ENCODE measurements at regions not wholly inside any gene's neighbourhood (a gene's known extent, or its start where the extent isn't known, plus 50 kb on each side); places are given as distances from the start of the nearest gene placed in this dataset.

DNA sequence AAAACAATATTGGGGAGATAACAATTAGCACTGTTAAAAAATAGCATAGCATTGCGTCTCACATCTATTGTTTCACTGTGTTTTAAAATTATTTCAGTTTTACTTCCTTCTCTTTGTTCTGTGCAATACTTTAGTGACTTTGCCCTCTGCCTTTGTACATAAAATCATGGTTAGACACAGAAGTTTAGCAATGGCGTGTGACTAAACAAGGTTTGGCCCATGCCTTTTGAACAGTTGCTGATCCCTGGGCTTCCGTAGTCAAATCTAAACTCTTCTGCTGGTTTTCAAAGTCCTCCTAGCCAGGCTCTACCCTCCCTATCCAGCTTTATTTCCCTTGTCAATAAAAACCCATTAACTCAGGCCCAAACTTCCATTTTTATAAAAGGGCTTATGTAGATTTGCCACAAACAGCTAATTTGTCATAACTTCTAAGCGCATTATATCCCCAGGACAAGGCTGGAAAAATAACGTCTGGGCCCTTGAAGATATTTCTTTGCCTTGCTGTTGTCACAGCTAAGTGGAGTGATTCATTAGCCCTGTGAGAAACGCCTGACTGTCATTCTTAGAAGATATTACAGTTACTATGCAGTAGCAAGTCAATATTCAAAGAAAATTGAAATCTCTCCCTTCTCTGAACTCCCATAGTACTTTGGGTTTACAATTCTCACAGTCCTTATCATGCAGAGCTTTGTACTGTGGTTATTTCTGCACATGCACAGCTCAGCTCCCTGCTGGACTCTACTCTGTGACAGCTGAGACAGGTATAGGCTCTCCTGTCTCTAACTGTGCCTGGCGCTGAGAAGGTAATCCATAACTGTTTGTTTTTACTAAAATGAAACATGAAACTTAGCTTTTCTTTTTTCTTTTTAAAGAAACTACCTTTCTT, 123.4 kb upstream of the SLC24A5 start:
- TF ChIP-seq CTCF (conservative IDR thresholded peaks at IDR 0.05; ENCODE audit: low read depth, low read length), result no peak
- no peak for DNase-seq (ENCODE audit: low read depth)
- no peak overlapping the region for H3K4me3 ChIP-seq (ENCODE audit: low read depth, low read length)

- DNase-seq (ENCODE audit: low read depth), result no peak
- no peak overlapping the region for H3K4me3 ChIP-seq (ENCODE audit: low read depth, low read length)
- TF ChIP-seq CTCF (conservative IDR thresholded peaks at IDR 0.05; ENCODE audit: low read depth, low read length), result no peak
These were observed 122.2 kb upstream of the SLC24A5 start for GRCh38 chr15:47998619-47999019.

- DNase-seq (ENCODE audit: low read depth), result no peak
- no peak for TF ChIP-seq CTCF (conservative IDR thresholded peaks at IDR 0.05; ENCODE audit: low read depth, low read length)
- no peak overlapping the region for H3K4me3 ChIP-seq (ENCODE audit: low read depth, low read length)
These were observed 119.3 kb upstream of the SLC24A5 start for GRCh38 chr15:48001393-48002039.

GRCh38 chr15:48002767-48003166, 118.0 kb upstream of the SLC24A5 start:
- H3K4me3 ChIP-seq (ENCODE audit: low read depth, low read length), result no peak overlapping the region
- TF ChIP-seq CTCF (conservative IDR thresholded peaks at IDR 0.05; ENCODE audit: low read depth, low read length), result no peak

GRCh38 chr15:48003441-48003840, 117.3 kb upstream of the SLC24A5 start:
- no peak for TF ChIP-seq CTCF (conservative IDR thresholded peaks at IDR 0.05; ENCODE audit: low read depth, low read length)
- no peak for DNase-seq (ENCODE audit: low read depth)

More at GRCh38 chr15:48002767-48003166, 118.0 kb upstream of the SLC24A5 start:
- no peak for DNase-seq (ENCODE audit: low read depth)

DNA sequence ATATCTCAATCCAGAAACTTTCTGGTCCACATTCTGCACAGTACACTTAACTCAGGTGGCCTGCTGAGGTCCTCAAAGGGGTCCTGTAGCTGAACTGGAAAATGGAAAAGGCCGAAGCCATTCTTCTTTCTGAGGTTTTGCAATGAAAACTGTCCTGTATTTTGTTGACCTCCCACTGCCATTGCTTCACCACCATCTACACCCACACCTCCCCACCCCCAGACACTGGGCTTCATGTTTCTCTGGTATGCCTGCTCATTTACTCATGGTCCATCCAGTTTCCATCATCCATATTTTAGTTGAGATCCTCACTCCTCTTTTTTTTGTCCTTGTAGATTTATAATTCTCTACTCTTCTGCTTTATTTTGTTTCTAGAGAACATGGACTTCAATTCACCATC, 115.7 kb upstream of the SLC24A5 start:
- no peak for DNase-seq (ENCODE audit: low read depth)
- H3K4me3 ChIP-seq (ENCODE audit: low read depth, low read length), result no peak overlapping the region
- no peak for TF ChIP-seq CTCF (conservative IDR thresholded peaks at IDR 0.05; ENCODE audit: low read depth, low read length)

More at GRCh38 chr15:48003441-48003840, 117.3 kb upstream of the SLC24A5 start:
- no peak overlapping the region for H3K4me3 ChIP-seq (ENCODE audit: low read depth, low read length)
